ENCODE measurements at regions not wholly inside any gene's neighbourhood (a gene's known extent, or its start where the extent isn't known, plus 50 kb on each side); places are given as distances from the start of the nearest gene placed in this dataset.

DNA sequence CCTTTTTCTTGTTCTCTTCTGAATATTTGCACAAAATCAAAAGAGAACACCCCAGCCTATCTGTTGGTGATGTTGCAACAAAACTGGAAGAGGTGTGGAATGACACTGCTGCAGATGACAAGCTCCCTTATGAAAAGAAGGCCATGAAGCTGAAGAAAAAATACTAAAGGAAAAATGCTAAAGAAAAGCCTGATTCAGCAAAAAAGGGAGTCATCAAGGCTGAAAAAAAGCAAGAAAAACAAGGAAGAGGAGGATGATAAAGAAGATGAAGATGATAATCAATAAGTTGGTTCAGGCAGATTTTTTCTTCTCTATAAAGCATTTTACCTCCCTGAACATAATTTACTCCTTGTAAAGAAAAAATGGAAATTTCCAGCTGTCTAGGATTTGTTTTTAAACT is 1538.8 kb downstream of the RPA4 start:
- TF ChIP-seq, protein P1, sequence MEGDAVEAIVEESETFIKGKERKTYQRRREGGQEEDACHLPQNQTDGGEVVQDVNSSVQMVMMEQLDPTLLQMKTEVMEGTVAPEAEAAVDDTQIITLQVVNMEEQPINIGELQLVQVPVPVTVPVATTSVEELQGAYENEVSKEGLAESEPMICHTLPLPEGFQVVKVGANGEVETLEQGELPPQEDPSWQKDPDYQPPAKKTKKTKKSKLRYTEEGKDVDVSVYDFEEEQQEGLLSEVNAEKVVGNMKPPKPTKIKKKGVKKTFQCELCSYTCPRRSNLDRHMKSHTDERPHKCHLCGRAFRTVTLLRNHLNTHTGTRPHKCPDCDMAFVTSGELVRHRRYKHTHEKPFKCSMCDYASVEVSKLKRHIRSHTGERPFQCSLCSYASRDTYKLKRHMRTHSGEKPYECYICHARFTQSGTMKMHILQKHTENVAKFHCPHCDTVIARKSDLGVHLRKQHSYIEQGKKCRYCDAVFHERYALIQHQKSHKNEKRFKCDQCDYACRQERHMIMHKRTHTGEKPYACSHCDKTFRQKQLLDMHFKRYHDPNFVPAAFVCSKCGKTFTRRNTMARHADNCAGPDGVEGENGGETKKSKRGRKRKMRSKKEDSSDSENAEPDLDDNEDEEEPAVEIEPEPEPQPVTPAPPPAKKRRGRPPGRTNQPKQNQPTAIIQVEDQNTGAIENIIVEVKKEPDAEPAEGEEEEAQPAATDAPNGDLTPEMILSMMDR (IDR thresholded peaks at IDR 0.05): no peak
- no peak for TF ChIP-seq POLR2AphosphoS5 (IDR thresholded peaks at IDR 0.05)
- TF ChIP-seq EP300 (IDR thresholded peaks at IDR 0.05): no peak

Data from suprapubic skin (tissue), 4 donors.